ENCODE measurements at regions not wholly inside any gene's neighbourhood (a gene's known extent, or its start where the extent isn't known, plus 50 kb on each side); places are given as distances from the start of the nearest gene placed in this dataset.

DNA sequence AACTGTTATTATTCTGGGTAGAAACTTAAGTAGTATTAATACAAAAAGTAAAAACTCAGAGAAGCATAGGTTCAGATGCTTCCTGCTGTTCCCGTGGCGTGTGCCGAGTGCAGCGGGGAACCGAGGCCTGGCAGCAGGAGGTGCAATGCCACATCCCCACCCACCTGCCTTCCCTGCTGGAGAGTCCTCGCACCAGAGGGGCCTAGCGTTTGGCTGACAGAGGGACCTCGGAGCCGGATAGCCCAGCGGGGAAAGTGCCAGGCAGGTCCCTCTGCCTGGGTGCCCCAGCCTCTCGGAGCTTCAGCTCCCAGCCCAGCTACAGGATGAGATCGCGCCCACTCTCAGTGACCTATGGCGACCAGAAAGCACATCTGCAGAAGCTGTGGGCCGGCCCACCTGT lies 169.6 kb upstream of the GSE1 start:
- H4K20me1 ChIP-seq (ENCODE audit: insufficient read depth, low read length): peaks cover 71% of the 10 kb centered on the region
- H3K23ac ChIP-seq (ENCODE audit: low read depth, low read length): no peak overlapping the region
- no peaks in the 10 kb centered on the region for H3K9me1 ChIP-seq (ENCODE audit: insufficient read depth, low read length)
- H3K27me3 ChIP-seq (ENCODE audit: control insufficient read depth, insufficient read depth, low read length): no peaks in the 10 kb centered on the region
- H3K4ac ChIP-seq (ENCODE audit: low read depth, low read length): no peak overlapping the region
- ChIA-PET CTCF (no interaction called here), POLR2A (ENCODE audit: unreplicated experiment) (no interaction called here)
- no peak overlapping the region for H3K56ac ChIP-seq (ENCODE audit: extremely low read depth, insufficient read depth, low read length)
- no peaks in the 10 kb centered on the region for H3K9me3 ChIP-seq (ENCODE audit: control insufficient read depth, insufficient read depth, low read length)
- H2AK5ac ChIP-seq (ENCODE audit: low read depth, low read length): no peak overlapping the region
- H3K18ac ChIP-seq (ENCODE audit: low read depth, low read length): no peak overlapping the region
- no peak overlapping the region for H2BK20ac ChIP-seq (ENCODE audit: low read depth, low read length)
- in situ Hi-C loops (cut with MboI; ENCODE audit: low sequenced_read_pairs): no loop called here
- H3K79me1 ChIP-seq (ENCODE audit: low read depth in 1 of 2, low read length in 2 of 2): peaks cover 0 to 12% of the 10 kb centered on the region in 2 experiments; a peak in 2 of 4 replicates
- H2AK9ac ChIP-seq (replicated peaks; ENCODE audit: low read depth, low read length, poor library complexity): no peak overlapping the region
- no peak overlapping the region for H4K91ac ChIP-seq (ENCODE audit: insufficient read depth, low read depth, low read length)
- H3K4me3 ChIP-seq (ENCODE audit: insufficient read depth, low read depth, low read length): no peak overlapping the region
- H3K9ac ChIP-seq (ENCODE audit: low read depth, low read length): no peak overlapping the region
- H2BK5ac ChIP-seq (ENCODE audit: low read depth, low read length, poor library complexity, severe bottlenecking): no peak overlapping the region
- H4K5ac ChIP-seq (ENCODE audit: low read depth, low read length): no peak overlapping the region
- 90% methylated on average over 8 of the region's 15 CpGs; no CpG with 5 or more reads in 1 of the 2 experiments for WGBS, 2 experiments (ENCODE audit: extremely low coverage in 2 of 2, insufficient read length in 1 of 2)
- DNase-seq (no peak), ATAC-seq (ENCODE audit: low read depth) (no peak)
- H3K14ac ChIP-seq (replicated peaks; ENCODE audit: low read depth, low read length): no peak overlapping the region
- no peak overlapping the region for H2BK15ac ChIP-seq (ENCODE audit: low read depth, low read length)
- H3K4me2 ChIP-seq (ENCODE audit: low read depth, low read length): no peak overlapping the region
- H3K4me1 ChIP-seq (ENCODE audit: control insufficient read depth, insufficient read depth, low read length): no peaks in the 10 kb centered on the region
- TF ChIP-seq CEBPB (IDR thresholded peaks at IDR 0.05; ENCODE audit: low read depth, low read length) (no peak), POLR2A (IDR thresholded peaks at IDR 0.05; ENCODE audit: low read depth, low read length) (no peak), MXI1 (IDR thresholded peaks at IDR 0.05; ENCODE audit: borderline replicate concordance, low read depth, low read length) (no peak)
- H3K27ac ChIP-seq (ENCODE audit: insufficient read depth, low read length): no peak overlapping the region
- no peak overlapping the region for H2AFZ ChIP-seq (replicated peaks; ENCODE audit: low read length, poor library complexity)
- dilution Hi-C loops (cut with HindIII; ENCODE audit: low sequenced_read_pairs, unreplicated experiment): no loop called here
- no peak overlapping the region for H2BK120ac ChIP-seq (ENCODE audit: low read depth, low read length)
- intact Hi-C loops (cut with micrococcal nuclease): no loop called here
- peaks cover 8% of the 10 kb centered on the region for H3K36me3 ChIP-seq (ENCODE audit: control insufficient read depth, insufficient read depth, low read length)
- no TSS peak for BruUV-seq (replicated peaks)
- no peak overlapping the region for H4K8ac ChIP-seq (ENCODE audit: low read depth in 2 of 2, low read length in 2 of 2)

Data from IMR-90 (cell line).